ENCODE measurements at regions not wholly inside any gene's neighbourhood (a gene's known extent, or its start where the extent isn't known, plus 50 kb on each side); places are given as distances from the start of the nearest gene placed in this dataset.

DNA sequence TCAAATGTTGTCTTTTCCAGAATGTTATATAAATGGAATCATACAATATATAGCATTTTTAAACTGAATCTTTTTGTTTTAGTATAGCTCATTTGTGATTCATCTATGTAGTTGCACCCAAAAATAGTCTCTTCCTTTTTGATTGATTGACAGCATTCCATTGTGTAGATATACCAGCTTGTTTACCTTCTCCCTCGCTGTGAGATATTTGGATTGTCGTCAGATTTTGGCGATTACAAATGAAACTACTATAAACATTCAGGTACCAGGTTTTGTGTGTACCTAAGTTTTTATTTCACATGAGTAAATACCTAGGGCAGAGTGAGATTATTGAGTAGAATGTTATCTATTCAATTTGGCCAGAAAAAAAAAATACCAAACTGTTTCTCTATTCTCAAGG, 584.7 kb upstream of the SORCS1 start:
- H3K9me3 ChIP-seq (ENCODE audit: control insufficient read depth, low read length) = no peaks in the 10 kb centered on the region
- no peak overlapping the region for H3K27ac ChIP-seq (ENCODE audit: low read depth, low read length, severe bottlenecking)
- no peak overlapping the region for H3K4me3 ChIP-seq (ENCODE audit: extremely low read depth, insufficient read depth, low read length, poor library complexity, severe bottlenecking)
- H3K36me3 ChIP-seq (ENCODE audit: control insufficient read depth, insufficient read depth, low read length) = no peaks in the 10 kb centered on the region
- no peaks in the 10 kb centered on the region for H3K4me1 ChIP-seq (ENCODE audit: control insufficient read depth, insufficient read depth, low read length, poor library complexity, severe bottlenecking)
- WGBS, 2 experiments (ENCODE audit: insufficient coverage in 2 of 2) = no CpG with 5 or more reads among the region's 3 CpGs

GRCh38 chr10:107747851-107748250, 583.3 kb upstream of the SORCS1 start:
- no peaks in the 10 kb centered on the region for H3K9me3 ChIP-seq (ENCODE audit: control insufficient read depth, low read length)
- no peak overlapping the region for H3K27ac ChIP-seq (ENCODE audit: low read depth, low read length, severe bottlenecking)
- no peaks in the 10 kb centered on the region for H3K36me3 ChIP-seq (ENCODE audit: control insufficient read depth, insufficient read depth, low read length)
- no peak overlapping the region for H3K4me3 ChIP-seq (ENCODE audit: extremely low read depth, insufficient read depth, low read length, poor library complexity, severe bottlenecking)
- H3K4me1 ChIP-seq (ENCODE audit: control insufficient read depth, insufficient read depth, low read length, poor library complexity, severe bottlenecking) = no peaks in the 10 kb centered on the region

DNA sequence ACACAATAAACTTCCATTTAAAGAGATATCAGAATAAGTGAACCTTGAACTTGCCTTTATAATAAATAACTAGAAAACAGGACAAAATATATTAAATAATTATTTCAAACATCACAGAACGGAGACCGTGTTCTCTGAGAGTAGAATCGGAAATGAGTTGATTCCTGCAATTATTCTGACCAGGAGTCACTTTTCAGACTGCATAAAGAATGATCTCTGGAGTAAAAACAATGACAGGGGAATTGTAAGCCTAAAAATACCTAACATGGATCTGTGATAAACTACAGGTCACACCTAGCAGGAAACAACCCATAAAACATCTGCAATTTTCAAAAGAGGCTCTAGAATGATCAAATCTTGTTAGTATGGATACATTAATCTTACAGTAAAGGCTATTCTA, 577.5 kb upstream of the SORCS1 start:
- WGBS, 2 experiments (ENCODE audit: insufficient coverage in 2 of 2) = no CpG with 5 or more reads among the region's 3 CpGs

DNA sequence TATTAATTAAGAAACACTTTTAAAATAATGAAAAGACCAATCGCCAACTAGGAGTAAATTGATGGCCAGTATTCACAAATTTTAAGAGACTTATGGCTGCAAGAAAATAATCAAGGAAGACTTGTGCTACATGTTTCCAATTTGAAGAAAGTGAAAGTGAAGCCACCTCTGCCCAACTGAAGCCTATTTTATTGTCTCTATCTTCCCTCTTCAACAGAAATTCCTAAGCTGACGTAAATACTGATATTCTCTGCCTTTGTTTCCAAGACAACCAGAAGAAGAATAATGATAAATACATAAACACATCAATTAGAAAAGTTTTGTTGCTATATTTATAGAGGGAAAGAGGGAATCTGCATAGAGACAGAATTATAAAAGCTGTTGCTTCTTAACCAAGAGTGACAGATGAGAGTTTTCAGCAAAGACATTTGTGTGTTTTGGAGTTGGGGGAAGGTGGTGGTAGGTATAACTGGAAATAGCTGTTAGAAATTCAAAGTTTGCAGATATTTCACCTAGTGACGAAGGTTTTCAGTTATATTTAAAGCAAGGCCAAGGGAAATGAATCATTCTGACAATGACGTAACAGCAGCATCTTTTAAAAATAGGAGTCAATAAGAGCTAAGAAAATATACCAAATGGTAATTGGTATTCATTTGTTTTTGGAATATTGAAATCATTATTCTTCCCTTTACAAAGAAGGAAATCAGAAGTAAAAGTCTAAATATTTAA, 576.6 kb upstream of the SORCS1 start:
- Histone ChIP-seq H3K27ac (ENCODE audit: low read depth, low read length, severe bottlenecking) (no peak overlapping the region), H3K4me3 (ENCODE audit: extremely low read depth, insufficient read depth, low read length, poor library complexity, severe bottlenecking) (no peak overlapping the region), H3K9me3 (ENCODE audit: control insufficient read depth, low read length) (no peaks in the 10 kb centered on the region), H3K36me3 (ENCODE audit: control insufficient read depth, insufficient read depth, low read length) (no peaks in the 10 kb centered on the region), H3K4me1 (ENCODE audit: control insufficient read depth, insufficient read depth, low read length, poor library complexity, severe bottlenecking) (no peaks in the 10 kb centered on the region)
- 86 to 100% methylated on average over 1 to 2 of the region's 4 CpGs for WGBS, 2 experiments (ENCODE audit: insufficient coverage in 2 of 2)

More for the DNA sequence above, 577.5 kb upstream of the SORCS1 start:
- no peaks in the 10 kb centered on the region for H3K4me1 ChIP-seq (ENCODE audit: control insufficient read depth, insufficient read depth, low read length, poor library complexity, severe bottlenecking)
- no peaks in the 10 kb centered on the region for H3K9me3 ChIP-seq (ENCODE audit: control insufficient read depth, low read length)
- no peak overlapping the region for H3K4me3 ChIP-seq (ENCODE audit: extremely low read depth, insufficient read depth, low read length, poor library complexity, severe bottlenecking)
- no peak overlapping the region for H3K27ac ChIP-seq (ENCODE audit: low read depth, low read length, severe bottlenecking)
- H3K36me3 ChIP-seq (ENCODE audit: control insufficient read depth, insufficient read depth, low read length) = no peaks in the 10 kb centered on the region

GRCh38 chr10:107739951-107740350, 575.4 kb upstream of the SORCS1 start:
- H3K4me3 ChIP-seq (ENCODE audit: extremely low read depth, insufficient read depth, low read length, poor library complexity, severe bottlenecking) = no peak overlapping the region
- no CpG with 5 or more reads among the region's 3 CpGs for WGBS, 2 experiments (ENCODE audit: insufficient coverage in 2 of 2)
- no peak overlapping the region for H3K27ac ChIP-seq (ENCODE audit: low read depth, low read length, severe bottlenecking)
- H3K36me3 ChIP-seq (ENCODE audit: control insufficient read depth, insufficient read depth, low read length) = no peaks in the 10 kb centered on the region
- H3K9me3 ChIP-seq (ENCODE audit: control insufficient read depth, low read length) = no peaks in the 10 kb centered on the region
- H3K4me1 ChIP-seq (ENCODE audit: control insufficient read depth, insufficient read depth, low read length, poor library complexity, severe bottlenecking) = no peaks in the 10 kb centered on the region

GRCh38 chr10:107733328-107734130, 569.0 kb upstream of the SORCS1 start:
- no peaks in the 10 kb centered on the region for H3K36me3 ChIP-seq (ENCODE audit: control insufficient read depth, insufficient read depth, low read length)
- no peaks in the 10 kb centered on the region for H3K4me1 ChIP-seq (ENCODE audit: control insufficient read depth, insufficient read depth, low read length, poor library complexity, severe bottlenecking)
- 88 to 89% methylated on average over 1 of the region's 2 CpGs for WGBS, 2 experiments (ENCODE audit: insufficient coverage in 2 of 2)
- no peaks in the 10 kb centered on the region for H3K9me3 ChIP-seq (ENCODE audit: control insufficient read depth, low read length)
- H3K27ac ChIP-seq (ENCODE audit: low read depth, low read length, severe bottlenecking) = no peak overlapping the region
- no peak overlapping the region for H3K4me3 ChIP-seq (ENCODE audit: extremely low read depth, insufficient read depth, low read length, poor library complexity, severe bottlenecking)

GRCh38 chr10:107732045-107732444, 567.5 kb upstream of the SORCS1 start:
- 79 to 90% methylated on average over 3 to 5 of the region's 7 CpGs for WGBS, 2 experiments (ENCODE audit: insufficient coverage in 2 of 2)
- Histone ChIP-seq H3K27ac (ENCODE audit: low read depth, low read length, severe bottlenecking) (no peak overlapping the region), H3K4me1 (ENCODE audit: control insufficient read depth, insufficient read depth, low read length, poor library complexity, severe bottlenecking) (no peaks in the 10 kb centered on the region), H3K36me3 (ENCODE audit: control insufficient read depth, insufficient read depth, low read length) (no peaks in the 10 kb centered on the region), H3K4me3 (ENCODE audit: extremely low read depth, insufficient read depth, low read length, poor library complexity, severe bottlenecking) (no peak overlapping the region), H3K9me3 (ENCODE audit: control insufficient read depth, low read length) (no peaks in the 10 kb centered on the region)

DNA sequence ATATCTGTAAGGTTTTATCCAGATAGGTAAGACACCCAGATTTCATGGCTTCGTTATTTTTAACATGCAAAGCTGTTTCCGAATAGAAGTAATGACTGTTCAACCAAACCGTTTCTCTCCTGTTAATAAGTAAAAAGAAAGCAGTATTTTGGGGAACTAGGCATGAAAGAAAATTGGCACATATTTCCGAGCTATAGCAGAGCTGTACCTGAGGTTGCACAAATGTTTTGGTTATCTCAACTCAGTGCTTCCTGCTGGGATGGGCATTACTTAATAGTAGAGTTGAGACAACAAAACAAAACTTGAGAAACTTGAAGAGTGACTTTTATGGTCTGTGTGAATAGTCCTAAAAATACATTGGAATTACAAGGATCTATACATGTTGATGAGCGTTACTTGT, 564.3 kb upstream of the SORCS1 start:
- WGBS, 2 experiments (ENCODE audit: insufficient coverage in 2 of 2) = 88 to 91% methylated on average over 1 of the region's 5 CpGs
- Histone ChIP-seq H3K4me3 (ENCODE audit: extremely low read depth, insufficient read depth, low read length, poor library complexity, severe bottlenecking) (no peak overlapping the region), H3K9me3 (ENCODE audit: control insufficient read depth, low read length) (no peaks in the 10 kb centered on the region)

GRCh38 chr10:107727767-107728317, 563.3 kb upstream of the SORCS1 start:
- no peaks in the 10 kb centered on the region for H3K4me1 ChIP-seq (ENCODE audit: control insufficient read depth, insufficient read depth, low read length, poor library complexity, severe bottlenecking)
- H3K9me3 ChIP-seq (ENCODE audit: control insufficient read depth, low read length) = no peaks in the 10 kb centered on the region
- H3K27ac ChIP-seq (ENCODE audit: low read depth, low read length, severe bottlenecking) = no peak overlapping the region
- H3K4me3 ChIP-seq (ENCODE audit: extremely low read depth, insufficient read depth, low read length, poor library complexity, severe bottlenecking) = no peak overlapping the region
- 86% methylated on average over 1 of the region's 2 CpGs; no CpG with 5 or more reads in 1 of the 2 experiments for WGBS, 2 experiments (ENCODE audit: insufficient coverage in 2 of 2)
- no peaks in the 10 kb centered on the region for H3K36me3 ChIP-seq (ENCODE audit: control insufficient read depth, insufficient read depth, low read length)

More for the DNA sequence above, 564.3 kb upstream of the SORCS1 start:
- H3K36me3 ChIP-seq (ENCODE audit: control insufficient read depth, insufficient read depth, low read length) = no peaks in the 10 kb centered on the region
- no peak overlapping the region for H3K27ac ChIP-seq (ENCODE audit: low read depth, low read length, severe bottlenecking)
- H3K4me1 ChIP-seq (ENCODE audit: control insufficient read depth, insufficient read depth, low read length, poor library complexity, severe bottlenecking) = no peaks in the 10 kb centered on the region

- no peaks in the 10 kb centered on the region for H3K4me1 ChIP-seq (ENCODE audit: control insufficient read depth, insufficient read depth, low read length, poor library complexity, severe bottlenecking)
- no peaks in the 10 kb centered on the region for H3K36me3 ChIP-seq (ENCODE audit: control insufficient read depth, insufficient read depth, low read length)
- no peaks in the 10 kb centered on the region for H3K9me3 ChIP-seq (ENCODE audit: control insufficient read depth, low read length)
- no peak overlapping the region for H3K4me3 ChIP-seq (ENCODE audit: extremely low read depth, insufficient read depth, low read length, poor library complexity, severe bottlenecking)
- H3K27ac ChIP-seq (ENCODE audit: low read depth, low read length, severe bottlenecking) = no peak overlapping the region
- WGBS, 2 experiments (ENCODE audit: insufficient coverage in 2 of 2) = 100% methylated on average over 1 of the region's 4 CpGs; no CpG with 5 or more reads in 1 of the 2 experiments
Measured at GRCh38 chr10:107718864-107719263, 554.4 kb upstream of the SORCS1 start.

GRCh38 chr10:107717046-107717445, 552.5 kb upstream of the SORCS1 start:
- 92 to 100% methylated on average over 1 to 2 of the region's 2 CpGs for WGBS, 2 experiments (ENCODE audit: insufficient coverage in 2 of 2)
- Histone ChIP-seq H3K27ac (ENCODE audit: low read depth, low read length, severe bottlenecking) (no peak overlapping the region), H3K36me3 (ENCODE audit: control insufficient read depth, insufficient read depth, low read length) (no peaks in the 10 kb centered on the region), H3K4me3 (ENCODE audit: extremely low read depth, insufficient read depth, low read length, poor library complexity, severe bottlenecking) (no peak overlapping the region), H3K4me1 (ENCODE audit: control insufficient read depth, insufficient read depth, low read length, poor library complexity, severe bottlenecking) (no peaks in the 10 kb centered on the region), H3K9me3 (ENCODE audit: control insufficient read depth, low read length) (no peaks in the 10 kb centered on the region)

Measured in mesodermal cell (in vitro differentiated cells).